RWPE1 (cell line): ENCODE measurements at regions not wholly inside any gene's neighbourhood (a gene's known extent, or its start where the extent isn't known, plus 50 kb on each side); places are given as distances from the start of the nearest gene placed in this dataset.

Experiments used
- CTCF ChIA-PET: fragments of 350-600 bp; sonication (Branson Sonifier 250); formaldehyde crosslinking; extraction: SDS; loops from one replicate; lab custom pipeline; 2021; lab: Yijun Ruan, JAX
- POLR2A ChIA-PET: fragments of 400-600 bp; formaldehyde crosslinking; extraction: SDS; loops from one replicate; lab custom pipeline; 2020; ENCODE audit warnings: antibody characterized with exemption; ENCODE audit not compliant: low non-redundant PET; lab: Yijun Ruan, JAX
- DNase-seq: peaks from one replicate; pipeline ENCODE4 v3.0.0; 2012; ENCODE audit warnings: low spot score
- H3K27ac ChIP-seq: fragments of 450-650 bp; 2 replicates; pipeline ENCODE4 v1.5.1; 2017
- CTCF ChIP-seq: fragments of 450-650 bp; conservative IDR thresholded peaks from 2 replicates; pipeline ENCODE4 v1.5.1; 2017; ENCODE audit warnings: low read depth, mild to moderate bottlenecking

GRCh38 chr14:97290977-97291376 lies 493.8 kb downstream of the VRK1 start:
- TF ChIP-seq CTCF, result no peak
- DNase-seq, result no peak
- H3K27ac ChIP-seq, result no peak overlapping the region
- ChIA-PET POLR2A (no interaction called here), CTCF (no interaction called here)

GRCh38 chr14:97293659-97294058 lies 496.5 kb downstream of the VRK1 start:
- no peak overlapping the region for H3K27ac ChIP-seq
- ChIA-PET POLR2A (no interaction called here), CTCF (no interaction called here)
- no peak for TF ChIP-seq CTCF
- DNase-seq, result no peak

GRCh38 chr14:97295108-97295710 lies 498.0 kb downstream of the VRK1 start:
- TF ChIP-seq CTCF, result no peak
- no peak overlapping the region for H3K27ac ChIP-seq
- ChIA-PET POLR2A (no interaction called here), CTCF (no interaction called here)
- DNase-seq, result no peak

GRCh38 chr14:97296176-97296575 lies 499.0 kb downstream of the VRK1 start:
- no peak overlapping the region for H3K27ac ChIP-seq
- no peak for TF ChIP-seq CTCF
- DNase-seq, result no peak
- ChIA-PET CTCF (no interaction called here), POLR2A (no interaction called here)

- ChIA-PET CTCF (interaction anchor here (0.7 kb wide), 2 partner anchors 46 to 633 kb away, joined by 7 read pairs; no protein-coding TSS in a partner anchor), POLR2A (no interaction called here)
- DNase-seq, result no peak
- TF ChIP-seq CTCF, result no peak
- H3K27ac ChIP-seq, result no peak overlapping the region
Observed at GRCh38 chr14:97297100-97297499, 499.9 kb downstream of the VRK1 start.

GRCh38 chr14:97298331-97298730 lies 501.1 kb downstream of the VRK1 start:
- H3K27ac ChIP-seq, result no peak overlapping the region
- POLR2A ChIA-PET, result no interaction called here
- no peak for DNase-seq
- CTCF ChIA-PET, result no interaction called here
- no peak for TF ChIP-seq CTCF

GRCh38 chr14:97298736-97299135 lies 501.6 kb downstream of the VRK1 start:
- H3K27ac ChIP-seq, result no peak overlapping the region
- no peak for DNase-seq
- POLR2A ChIA-PET, result no interaction called here
- CTCF ChIA-PET, result no interaction called here
- TF ChIP-seq CTCF, result no peak
